ENCODE measurements at regions not wholly inside any gene's neighbourhood (a gene's known extent, or its start where the extent isn't known, plus 50 kb on each side); places are given as distances from the start of the nearest gene placed in this dataset.

GRCh38 chr4:156593464-156593863, 378.1 kb downstream of the PDGFC start:
- DNase-seq = no peak

- no peak for DNase-seq
These were observed 379.9 kb downstream of the PDGFC start for GRCh38 chr4:156591679-156592078.

DNA sequence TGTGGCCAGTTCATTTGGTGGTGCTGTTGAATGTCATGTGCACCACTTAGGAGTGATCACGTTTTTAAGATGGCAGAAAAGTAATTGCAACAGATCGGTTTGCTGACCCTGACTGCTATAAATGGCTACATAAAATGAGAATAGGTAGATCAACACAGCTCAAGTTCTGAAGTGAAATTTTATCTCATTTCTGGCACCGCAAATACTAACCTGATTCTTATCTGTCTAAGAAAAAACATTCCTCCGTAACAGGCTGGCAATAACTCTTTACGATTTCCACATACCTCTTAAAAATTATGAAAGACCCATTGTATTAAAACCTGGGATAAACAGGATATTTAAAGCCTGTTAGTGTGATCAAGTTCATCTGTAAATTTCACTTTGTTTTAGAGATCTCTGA, 387.5 kb downstream of the PDGFC start:
- DNase-seq = no peak

DNA sequence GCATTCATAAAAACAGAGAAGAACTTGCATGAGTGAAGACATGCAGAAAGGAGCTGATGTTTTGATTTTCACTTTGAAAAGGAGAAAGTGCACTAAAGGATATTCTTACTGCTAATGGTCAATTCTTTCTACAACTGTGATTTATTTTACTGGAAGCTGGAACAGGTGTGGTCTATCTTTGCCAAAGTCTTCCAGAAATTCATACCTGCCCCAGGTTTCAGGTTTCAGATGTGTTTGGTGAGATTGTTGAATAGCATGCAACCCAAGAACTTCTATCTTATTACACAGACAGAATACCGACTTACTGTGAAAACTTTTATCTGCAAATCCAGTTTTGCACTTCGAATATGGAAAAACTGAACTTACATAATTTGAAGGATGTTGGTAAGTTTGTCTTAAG, 388.3 kb downstream of the PDGFC start:
- DNase-seq = no peak

DNA sequence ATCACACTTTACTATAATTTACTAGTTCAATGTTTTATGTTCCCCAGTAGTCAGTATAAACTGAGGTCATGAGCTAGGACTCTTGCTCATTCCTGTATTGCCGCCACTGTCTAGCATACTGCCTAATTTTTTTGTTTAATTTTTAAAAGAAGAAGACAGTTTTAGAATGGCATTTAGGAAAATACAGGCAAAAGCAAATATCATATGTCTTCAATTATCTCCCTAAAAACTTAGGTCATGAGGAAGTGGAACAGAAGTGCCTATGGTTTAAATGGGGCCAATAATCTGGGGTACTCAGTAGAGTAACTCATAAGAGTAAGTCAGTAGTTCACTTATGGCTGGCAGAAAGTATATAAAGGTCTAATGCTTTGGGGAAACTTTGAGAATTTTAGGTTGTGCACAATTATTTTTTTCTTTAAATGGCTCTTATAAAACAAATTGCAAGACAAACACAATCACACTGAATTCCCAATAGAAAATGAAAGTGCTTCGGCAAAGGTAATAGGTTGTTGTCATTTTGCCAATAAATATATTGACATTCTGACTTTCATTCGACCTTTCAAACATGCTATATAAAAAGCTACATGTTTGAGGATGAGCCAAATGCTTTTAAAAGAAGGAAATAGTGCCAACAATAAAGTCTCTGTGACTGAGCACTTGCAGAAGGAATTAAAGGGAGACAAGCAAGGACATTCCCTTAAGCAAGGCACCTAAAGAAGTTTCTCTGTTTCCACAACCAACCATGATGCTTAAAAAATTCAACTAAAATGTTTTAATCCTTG, 390.1 kb downstream of the PDGFC start:
- DNase-seq = no peak

DNA sequence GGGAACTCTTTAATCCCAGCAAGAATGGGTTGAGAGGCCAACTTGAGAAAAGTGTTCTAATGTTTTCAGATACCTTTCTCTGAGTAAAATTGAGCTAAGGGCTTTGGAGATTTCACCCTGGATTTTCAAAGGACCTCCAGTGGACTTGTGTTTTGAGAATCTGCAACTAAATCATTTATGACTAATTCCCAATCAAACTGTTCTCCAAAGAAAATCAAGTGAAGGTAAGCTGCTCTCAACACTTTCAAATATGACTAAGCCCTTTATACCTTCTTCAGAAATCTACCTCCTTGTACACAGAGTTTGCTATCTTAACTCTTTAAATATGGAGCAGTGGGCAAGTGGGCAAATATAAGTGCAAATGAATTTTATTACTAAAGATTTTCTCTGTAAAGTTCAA, 392.9 kb downstream of the PDGFC start:
- no peak for DNase-seq

DNA sequence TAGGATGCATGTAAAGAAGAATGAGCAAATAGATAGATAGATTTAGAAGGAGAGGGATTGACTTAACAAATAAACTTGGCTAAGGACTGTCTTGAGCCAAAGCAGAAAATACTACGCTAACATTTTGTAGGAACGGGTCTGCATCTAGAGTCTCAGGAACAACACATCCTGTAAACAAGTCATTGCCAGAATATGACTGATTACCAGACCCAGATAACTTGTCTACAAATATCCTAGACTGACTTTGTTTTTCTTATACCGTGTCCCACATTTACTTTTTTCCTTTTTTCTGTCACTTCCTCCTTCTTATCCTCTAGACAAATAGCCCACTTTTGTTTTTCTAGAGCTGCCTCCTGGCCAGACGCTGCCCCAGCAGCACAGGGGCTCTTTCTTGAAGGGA, 393.6 kb downstream of the PDGFC start:
- DNase-seq = no peak

DNA sequence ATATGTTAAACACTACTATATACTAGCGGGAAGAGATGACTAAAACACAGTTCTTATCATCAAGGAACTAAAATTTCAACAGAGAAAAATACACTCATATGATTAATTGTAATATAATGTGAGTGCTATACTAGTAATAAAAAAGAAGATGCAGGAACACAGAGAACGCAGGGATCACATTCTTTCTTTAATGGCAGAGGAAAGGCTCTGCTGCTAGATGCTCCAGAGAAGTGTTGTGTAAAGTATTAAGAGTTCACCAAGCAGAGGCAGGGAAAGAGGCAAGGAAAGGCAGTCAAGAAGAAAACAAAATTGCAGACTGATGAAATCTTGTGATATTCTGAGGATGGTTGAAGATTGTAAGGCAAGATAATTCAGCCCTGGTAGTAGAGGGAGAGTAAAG, 394.7 kb downstream of the PDGFC start:
- DNase-seq = no peak

- DNase-seq = peak in 1 of 2 experiments; percentile 13
These were observed 396.0 kb downstream of the PDGFC start for GRCh38 chr4:156575430-156576073.

DNA sequence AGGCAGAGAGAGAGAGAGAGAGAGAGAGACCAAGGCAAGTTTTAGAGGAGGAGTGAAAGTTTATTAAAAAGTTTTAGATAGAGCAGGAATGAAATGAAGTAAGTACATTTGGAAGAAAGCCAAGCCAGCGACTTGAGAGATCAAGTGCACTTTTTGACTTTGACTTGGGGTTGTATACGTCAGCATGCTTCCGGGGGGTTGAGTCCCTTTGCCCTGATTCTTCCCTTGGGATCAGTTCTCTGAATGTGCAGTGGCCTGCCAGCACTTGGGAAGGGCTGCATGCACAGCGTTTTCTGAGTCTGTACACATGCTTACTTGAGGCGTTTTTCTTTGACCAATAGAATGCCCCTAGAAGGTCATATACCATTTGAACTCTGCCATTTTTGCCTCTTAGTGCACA, 400.5 kb downstream of the PDGFC start:
- DNase-seq = no peak

- DNase-seq = no peak
These were observed 402.1 kb downstream of the PDGFC start for GRCh38 chr4:156569535-156569934.

DNA sequence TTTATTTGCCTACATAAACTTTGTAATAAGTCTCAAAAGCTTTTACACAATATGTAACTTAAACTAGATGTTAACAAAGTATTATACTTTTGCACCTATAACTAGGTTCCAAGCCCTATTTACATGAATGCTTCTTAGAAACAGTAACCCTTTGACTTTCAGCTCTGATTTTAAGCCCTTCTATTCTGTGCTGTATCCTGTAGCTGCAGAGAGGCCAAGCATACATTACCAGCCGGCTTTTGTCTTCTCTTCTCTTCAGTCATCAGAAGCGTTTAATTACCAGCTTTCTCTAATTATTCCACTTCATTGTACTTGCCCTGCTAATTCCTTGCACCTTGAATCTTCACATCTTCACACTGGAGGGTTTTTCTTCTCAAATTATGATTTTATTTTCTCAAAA, 403.1 kb downstream of the PDGFC start:
- no peak for DNase-seq

- DNase-seq = no peak
These were observed 403.6 kb downstream of the PDGFC start for GRCh38 chr4:156568041-156568440.

- DNase-seq = no peak
These were observed 410.9 kb downstream of the PDGFC start for GRCh38 chr4:156560701-156561100.

DNA sequence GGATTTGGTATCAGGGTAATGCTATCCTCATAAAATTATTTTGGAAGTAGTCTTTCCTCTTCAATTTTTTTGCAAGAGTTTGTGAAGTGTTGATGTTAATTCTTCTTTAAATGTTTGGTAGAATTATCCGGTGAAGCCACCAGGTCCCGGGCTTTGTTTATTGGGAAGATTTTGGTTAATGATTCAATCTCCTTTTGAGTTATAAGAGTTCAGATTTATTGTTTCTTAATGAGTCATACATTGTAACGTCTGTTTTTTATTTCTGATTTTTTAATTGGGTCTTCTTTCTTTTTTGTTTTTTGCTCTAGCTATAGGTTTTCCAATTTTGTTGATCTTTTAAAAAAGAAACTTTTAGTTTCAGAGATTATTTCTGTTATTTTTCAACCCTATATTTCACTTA, 412.3 kb downstream of the PDGFC start:
- no peak for DNase-seq

DNA sequence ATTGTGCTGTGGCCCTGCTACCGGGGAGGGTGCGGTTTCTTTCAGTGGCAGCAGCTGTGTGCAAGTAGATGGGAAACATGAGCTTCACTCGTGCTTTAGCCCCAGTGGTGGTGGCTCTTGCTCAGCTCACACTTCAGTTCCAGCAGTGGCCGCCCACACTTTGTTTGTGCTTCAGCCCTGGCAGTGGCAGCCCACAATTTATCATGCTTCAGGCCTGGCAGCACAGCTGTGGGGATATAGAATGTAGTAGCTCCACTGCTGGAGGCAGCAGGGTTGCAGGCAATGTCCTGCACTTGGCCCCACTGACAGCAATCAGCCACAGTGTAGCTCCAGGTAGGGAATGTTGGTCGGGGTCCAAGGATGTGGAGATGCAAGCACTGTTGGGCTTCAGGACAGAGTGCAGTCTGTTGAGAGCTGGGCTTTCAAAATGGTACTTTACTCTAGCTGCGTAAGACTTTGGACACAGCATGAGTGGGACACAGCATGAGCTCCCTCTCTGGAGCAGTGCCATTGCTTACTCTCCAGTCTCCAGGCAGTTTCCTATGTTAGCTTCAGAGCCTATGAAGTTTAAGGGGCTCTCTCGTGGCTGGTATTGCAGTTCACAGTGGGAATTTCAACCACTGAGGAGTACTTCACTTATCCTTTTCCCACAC, 413.1 kb downstream of the PDGFC start:
- no peak for DNase-seq

GRCh38 chr4:156557920-156558319, 413.7 kb downstream of the PDGFC start:
- DNase-seq = no peak

DNA sequence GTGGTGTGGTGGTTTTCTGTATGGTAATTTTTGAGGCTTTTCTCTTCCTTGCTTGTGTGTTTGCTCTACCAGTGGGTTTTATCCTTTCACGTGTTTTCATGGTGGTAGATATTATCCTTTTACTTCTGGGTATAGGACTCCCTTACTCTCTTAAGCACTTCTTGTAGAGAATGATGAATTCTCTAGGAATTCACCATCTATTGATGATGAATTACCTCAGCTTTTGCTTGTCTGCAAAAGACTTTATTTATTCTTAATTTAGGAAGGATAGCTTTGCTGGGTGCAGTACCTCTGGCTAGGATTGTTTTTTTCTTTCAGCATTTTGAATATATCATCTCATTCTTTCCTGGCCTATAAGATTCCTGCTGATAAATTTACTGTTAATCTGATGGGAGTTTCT, 415.3 kb downstream of the PDGFC start:
- no peak for DNase-seq

GRCh38 chr4:156553659-156554058, 417.9 kb downstream of the PDGFC start:
- no peak for DNase-seq

DNA sequence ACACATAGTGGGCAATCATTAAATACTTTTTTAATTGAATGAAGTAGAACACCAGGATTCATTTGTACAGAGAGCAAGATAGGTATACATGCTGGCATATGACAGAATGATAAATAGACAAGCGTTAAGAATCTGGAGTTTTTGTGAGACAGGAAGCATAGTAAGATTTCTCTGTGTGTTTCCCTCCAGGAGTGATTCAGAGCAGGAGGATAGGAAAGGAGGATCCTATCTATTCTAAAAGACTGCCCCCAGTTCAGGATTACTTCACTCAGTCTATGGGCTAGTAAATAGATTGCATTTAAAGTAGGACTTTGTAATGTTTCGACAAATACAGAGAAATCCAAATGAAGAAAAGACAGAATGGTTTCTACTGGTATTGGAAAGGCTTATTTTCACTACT, 423.7 kb downstream of the PDGFC start:
- no peak for DNase-seq

DNA sequence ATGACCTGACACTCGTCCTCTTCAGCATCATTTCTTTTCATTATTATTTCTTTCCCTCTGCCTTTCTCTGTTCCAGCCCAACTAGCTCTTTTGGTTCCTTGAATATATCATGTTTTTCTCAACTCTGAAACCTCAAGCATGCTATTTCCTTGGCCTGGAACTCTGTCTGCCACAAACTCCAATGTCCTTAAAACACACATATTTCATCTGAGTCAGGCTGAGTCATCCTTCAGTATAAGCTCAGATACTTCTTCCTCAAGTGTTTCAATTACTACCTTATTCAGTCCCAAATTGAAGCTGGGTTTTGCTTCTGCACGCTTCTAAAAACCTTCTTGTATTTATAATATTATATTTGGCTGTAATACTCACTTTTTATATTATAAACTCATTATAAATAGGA, 424.2 kb downstream of the PDGFC start:
- no peak for DNase-seq

DNA sequence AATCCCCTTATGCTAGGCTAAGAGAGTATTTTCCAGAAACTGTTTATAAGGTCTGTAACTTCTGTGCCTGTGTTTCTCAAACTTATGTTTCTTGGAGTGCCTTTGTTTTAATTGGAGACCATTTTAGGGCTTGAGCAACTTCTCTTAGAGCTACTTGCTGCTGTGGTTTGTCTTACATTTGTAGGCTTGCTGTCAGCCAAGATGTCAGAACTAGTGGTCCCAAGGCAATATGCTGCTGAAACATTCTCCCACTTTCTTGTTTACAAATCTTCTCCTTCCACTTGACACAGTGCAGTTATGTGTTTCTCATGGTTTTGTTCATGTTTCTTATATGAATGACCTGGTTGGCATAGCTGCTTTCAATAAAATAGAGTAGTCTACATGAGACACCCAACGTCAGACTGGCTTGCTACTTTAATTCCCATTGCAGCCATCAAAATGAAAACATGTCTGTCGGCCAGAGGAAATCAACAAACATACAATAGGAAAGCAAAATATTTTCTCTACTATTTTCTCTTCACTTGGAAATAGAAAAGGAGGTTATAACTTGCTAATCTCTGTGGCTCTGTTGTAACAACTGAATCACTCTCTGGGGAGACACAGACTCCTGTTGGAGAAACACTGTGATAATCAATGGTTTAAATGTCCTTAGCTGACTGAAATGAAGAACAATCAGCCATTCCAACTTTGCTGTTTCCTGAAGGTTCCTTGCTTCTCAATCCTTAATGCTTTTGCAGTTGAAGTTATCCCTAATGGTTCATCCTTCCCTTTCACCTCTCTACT, 426.4 kb downstream of the PDGFC start:
- DNase-seq = no peak

DNA sequence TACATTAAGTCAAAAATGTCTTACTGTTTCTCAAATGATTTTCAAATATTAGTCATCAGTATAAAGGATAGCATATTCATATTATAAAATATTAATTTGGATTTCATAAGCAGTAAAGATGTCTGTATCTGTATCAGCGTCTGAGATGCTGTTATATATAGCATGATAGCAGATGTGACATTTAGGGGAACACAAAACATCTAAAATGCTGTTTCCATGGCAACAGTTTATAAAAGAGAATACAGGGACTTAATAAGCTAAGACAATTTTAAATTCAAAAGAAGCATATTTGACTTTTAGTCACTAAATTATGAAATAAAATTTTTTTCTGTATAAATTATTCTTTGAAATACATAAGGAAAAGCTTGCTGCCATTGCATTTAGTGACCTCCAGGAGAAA, 432.2 kb downstream of the PDGFC start:
- DNase-seq = no peak
